ENCODE measurements at regions not wholly inside any gene's neighbourhood (a gene's known extent, or its start where the extent isn't known, plus 50 kb on each side); places are given as distances from the start of the nearest gene placed in this dataset.

- CTCF ChIA-PET: no interaction called here
- H3K36me3 Mint-ChIP-seq (ENCODE audit: low read depth): peaks cover 5% of the 10 kb centered on the region
- POLR2A ChIA-PET: no interaction called here
- H3K27ac Mint-ChIP-seq: no peak overlapping the region
- no peaks in the 10 kb centered on the region for H3K9me3 Mint-ChIP-seq
- no peaks in the 10 kb centered on the region for H3K27me3 Mint-ChIP-seq
- H3K4me3 Mint-ChIP-seq: no peak overlapping the region
- ATAC-seq (no peak), DNase-seq (no peak)
- no peak for TF ChIP-seq CTCF (IDR thresholded peaks at IDR 0.05)
- H3K4me1 Mint-ChIP-seq (ENCODE audit: low read depth): no peaks in the 10 kb centered on the region
- intact Hi-C loops (cut with micrococcal nuclease): no loop called here
Measured at GRCh38 chr5:128020012-128020411, 63.6 kb upstream of the SLC12A2 start.

GRCh38 chr5:128021411-128021810, 62.2 kb upstream of the SLC12A2 start:
- Mint-ChIP-seq H3K9me3 (no peaks in the 10 kb centered on the region), H3K27ac (no peak overlapping the region), H3K4me3 (no peak overlapping the region), H3K27me3 (no peaks in the 10 kb centered on the region), H3K36me3 (ENCODE audit: low read depth) (peaks cover 7% of the 10 kb centered on the region), H3K4me1 (ENCODE audit: low read depth) (no peaks in the 10 kb centered on the region)
- no peak for TF ChIP-seq CTCF (IDR thresholded peaks at IDR 0.05)
- no peak for DNase-seq
- ChIA-PET POLR2A (no interaction called here), CTCF (no interaction called here)
- intact Hi-C loops (cut with micrococcal nuclease): no loop called here
- no peak for ATAC-seq

Measured in activated CD8-positive, alpha-beta T cell treated with anti-CD3 and anti-CD28 coated beads for 36 hours (primary cell).